ENCODE measurements at regions not wholly inside any gene's neighbourhood (a gene's known extent, or its start where the extent isn't known, plus 50 kb on each side); places are given as distances from the start of the nearest gene placed in this dataset.

DNA sequence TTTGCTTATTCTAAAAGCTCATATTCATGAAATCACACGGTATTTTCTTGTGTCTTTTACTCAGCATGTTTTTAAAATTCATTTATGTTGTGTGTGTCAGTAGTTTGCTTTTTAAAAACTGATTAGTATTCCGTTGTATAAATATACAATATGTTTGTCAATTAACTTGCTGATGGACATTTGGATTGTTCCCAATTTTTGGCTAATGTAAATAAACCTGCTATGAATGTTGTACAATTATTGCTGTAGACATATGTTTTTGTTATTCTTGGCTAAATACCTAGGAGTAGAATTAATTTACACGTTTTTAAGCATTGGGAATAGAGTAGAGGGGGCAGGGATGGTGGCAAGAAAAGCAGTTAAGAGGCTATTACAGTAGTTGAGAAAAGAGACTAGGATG is 199.5 kb upstream of the CCL2 start:
- Histone ChIP-seq H4K20me1 (ENCODE audit: insufficient read depth, low read length) (no peaks in the 10 kb centered on the region), H3K36me3 (ENCODE audit: insufficient read depth, low read length) (no peaks in the 10 kb centered on the region), H3K9ac (ENCODE audit: low read length) (no peak overlapping the region), H3K4me1 (ENCODE audit: insufficient read depth, low read length, severe bottlenecking) (no peaks in the 10 kb centered on the region), H3K9me2 (ENCODE audit: low read depth, low read length) (no peaks in the 10 kb centered on the region), H3K27ac (ENCODE audit: low read depth, low read length, poor library complexity, severe bottlenecking) (no peak overlapping the region), H2AFZ (ENCODE audit: low read length) (no peak overlapping the region), H3K9me3 (ENCODE audit: low read length) (no peaks in the 10 kb centered on the region), H3K4me3 (ENCODE audit: low read depth, low read length, poor library complexity, severe bottlenecking) (no peak overlapping the region), H3K4me2 (ENCODE audit: low read length) (no peak overlapping the region), H3K27me3 (ENCODE audit: insufficient read depth, low read length) (no peaks in the 10 kb centered on the region), H3F3A (ENCODE audit: insufficient read depth, low read length) (no peaks in the 10 kb centered on the region), H3K79me2 (ENCODE audit: insufficient read depth, low read length) (no peaks in the 10 kb centered on the region)
- TF ChIP-seq EZH2 (IDR thresholded peaks at IDR 0.05; ENCODE audit: borderline replicate concordance, low read length) = no peak
- TF ChIP-seq, protein P1, sequence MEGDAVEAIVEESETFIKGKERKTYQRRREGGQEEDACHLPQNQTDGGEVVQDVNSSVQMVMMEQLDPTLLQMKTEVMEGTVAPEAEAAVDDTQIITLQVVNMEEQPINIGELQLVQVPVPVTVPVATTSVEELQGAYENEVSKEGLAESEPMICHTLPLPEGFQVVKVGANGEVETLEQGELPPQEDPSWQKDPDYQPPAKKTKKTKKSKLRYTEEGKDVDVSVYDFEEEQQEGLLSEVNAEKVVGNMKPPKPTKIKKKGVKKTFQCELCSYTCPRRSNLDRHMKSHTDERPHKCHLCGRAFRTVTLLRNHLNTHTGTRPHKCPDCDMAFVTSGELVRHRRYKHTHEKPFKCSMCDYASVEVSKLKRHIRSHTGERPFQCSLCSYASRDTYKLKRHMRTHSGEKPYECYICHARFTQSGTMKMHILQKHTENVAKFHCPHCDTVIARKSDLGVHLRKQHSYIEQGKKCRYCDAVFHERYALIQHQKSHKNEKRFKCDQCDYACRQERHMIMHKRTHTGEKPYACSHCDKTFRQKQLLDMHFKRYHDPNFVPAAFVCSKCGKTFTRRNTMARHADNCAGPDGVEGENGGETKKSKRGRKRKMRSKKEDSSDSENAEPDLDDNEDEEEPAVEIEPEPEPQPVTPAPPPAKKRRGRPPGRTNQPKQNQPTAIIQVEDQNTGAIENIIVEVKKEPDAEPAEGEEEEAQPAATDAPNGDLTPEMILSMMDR (IDR thresholded peaks at IDR 0.05; ENCODE audit: low read length) = no peak

DNA sequence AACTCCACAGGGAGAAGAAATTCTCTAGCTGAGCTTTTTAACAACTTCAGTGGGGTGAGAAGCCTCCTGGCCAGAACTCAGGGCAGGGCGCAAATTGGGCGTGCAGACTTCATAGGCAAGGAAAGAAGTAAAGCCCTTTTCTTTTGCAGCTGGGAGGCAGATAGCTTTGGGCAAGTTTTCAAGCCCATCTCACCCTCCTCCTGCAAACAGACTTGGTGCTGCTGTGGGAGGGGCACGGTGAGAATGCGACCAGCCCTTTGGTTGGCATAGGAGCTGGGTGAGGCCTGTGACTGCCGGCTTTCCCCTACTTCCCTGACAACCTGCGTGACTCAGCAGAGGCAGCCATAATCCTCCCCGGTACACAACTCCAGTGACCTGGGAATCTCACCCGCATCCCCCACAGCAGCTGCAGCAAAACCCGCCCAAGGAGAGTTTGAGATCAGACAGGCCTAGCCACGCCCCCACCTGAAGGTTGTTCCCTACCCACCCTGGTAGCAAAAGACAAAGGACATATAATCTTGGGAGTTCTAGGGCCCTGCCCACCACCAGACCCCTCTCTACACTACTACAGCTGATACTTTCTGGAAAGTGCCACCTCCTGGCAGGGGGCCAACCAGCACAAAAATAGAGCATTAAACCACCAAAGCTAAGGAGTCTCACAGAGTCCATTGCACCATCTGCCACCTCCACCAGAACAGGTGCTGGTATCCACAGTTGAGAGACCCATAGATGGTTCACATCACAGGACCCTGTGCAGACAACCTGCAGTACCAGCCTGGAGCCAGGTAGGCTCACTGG is 195.5 kb upstream of the CCL2 start:
- Histone ChIP-seq H3K4me2 (ENCODE audit: low read length) (no peak overlapping the region), H3K4me1 (ENCODE audit: insufficient read depth, low read length, severe bottlenecking) (no peaks in the 10 kb centered on the region), H3K9me3 (ENCODE audit: low read length) (no peaks in the 10 kb centered on the region), H3K27ac (ENCODE audit: low read depth, low read length, poor library complexity, severe bottlenecking) (no peak overlapping the region), H4K20me1 (ENCODE audit: insufficient read depth, low read length) (no peaks in the 10 kb centered on the region), H3F3A (ENCODE audit: insufficient read depth, low read length) (no peaks in the 10 kb centered on the region), H3K9ac (ENCODE audit: low read length) (no peak overlapping the region), H2AFZ (ENCODE audit: low read length) (no peak overlapping the region), H3K79me2 (ENCODE audit: insufficient read depth, low read length) (no peaks in the 10 kb centered on the region), H3K9me2 (ENCODE audit: low read depth, low read length) (no peaks in the 10 kb centered on the region), H3K27me3 (ENCODE audit: insufficient read depth, low read length) (no peaks in the 10 kb centered on the region), H3K36me3 (ENCODE audit: insufficient read depth, low read length) (no peaks in the 10 kb centered on the region), H3K4me3 (ENCODE audit: low read depth, low read length, poor library complexity, severe bottlenecking) (no peak overlapping the region)
- TF ChIP-seq EZH2 (IDR thresholded peaks at IDR 0.05; ENCODE audit: borderline replicate concordance, low read length) = no peak
- TF ChIP-seq, protein P1 (IDR thresholded peaks at IDR 0.05; ENCODE audit: low read length) = no peak

DNA sequence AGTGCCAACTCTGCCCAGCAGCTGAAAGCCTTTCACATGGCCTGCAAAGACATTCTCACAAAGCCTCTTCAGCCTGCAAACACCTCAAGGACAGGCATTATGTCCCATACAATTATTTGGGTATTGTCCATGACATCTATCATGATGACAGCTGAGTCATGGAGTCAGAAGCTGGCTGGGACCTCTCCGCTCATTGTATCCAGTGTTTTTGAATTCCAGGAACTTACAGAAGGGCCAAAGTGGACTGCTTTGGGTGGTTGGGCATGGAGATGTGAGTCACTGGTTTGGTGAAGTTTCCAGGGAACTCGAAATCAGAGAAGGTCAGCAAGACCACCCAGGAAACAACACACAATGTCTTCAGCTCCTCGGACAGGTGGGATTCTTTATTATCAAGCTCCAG is 188.6 kb upstream of the CCL2 start:
- Histone ChIP-seq H2AFZ (ENCODE audit: low read length) (no peak overlapping the region), H3F3A (ENCODE audit: insufficient read depth, low read length) (no peaks in the 10 kb centered on the region), H3K9ac (ENCODE audit: low read length) (no peak overlapping the region), H3K9me3 (ENCODE audit: low read length) (no peaks in the 10 kb centered on the region), H3K4me2 (ENCODE audit: low read length) (no peak overlapping the region), H3K4me1 (ENCODE audit: insufficient read depth, low read length, severe bottlenecking) (no peaks in the 10 kb centered on the region), H3K27ac (ENCODE audit: low read depth, low read length, poor library complexity, severe bottlenecking) (no peak overlapping the region), H4K20me1 (ENCODE audit: insufficient read depth, low read length) (no peaks in the 10 kb centered on the region), H3K36me3 (ENCODE audit: insufficient read depth, low read length) (no peaks in the 10 kb centered on the region), H3K27me3 (ENCODE audit: insufficient read depth, low read length) (no peaks in the 10 kb centered on the region), H3K4me3 (ENCODE audit: low read depth, low read length, poor library complexity, severe bottlenecking) (no peak overlapping the region), H3K9me2 (ENCODE audit: low read depth, low read length) (no peaks in the 10 kb centered on the region), H3K79me2 (ENCODE audit: insufficient read depth, low read length) (no peaks in the 10 kb centered on the region)
- TF ChIP-seq EZH2 (IDR thresholded peaks at IDR 0.05; ENCODE audit: borderline replicate concordance, low read length) = no peak
- TF ChIP-seq, protein P1 (IDR thresholded peaks at IDR 0.05; ENCODE audit: low read length) = no peak
